GM12874 (cell line): ENCODE measurements at regions not wholly inside any gene's neighbourhood (a gene's known extent, or its start where the extent isn't known, plus 50 kb on each side); places are given as distances from the start of the nearest gene placed in this dataset.

Experiments
- TF ChIP-seq, protein P1 (sequence below): IDR thresholded peaks from 2 replicates; pipeline ENCODE4 v1.5.1; 2011; ENCODE audit warnings: low read depth, mild to moderate bottlenecking, control low read depth, low read length, moderate library complexity; ENCODE audit not compliant: insufficient read depth

DNA sequence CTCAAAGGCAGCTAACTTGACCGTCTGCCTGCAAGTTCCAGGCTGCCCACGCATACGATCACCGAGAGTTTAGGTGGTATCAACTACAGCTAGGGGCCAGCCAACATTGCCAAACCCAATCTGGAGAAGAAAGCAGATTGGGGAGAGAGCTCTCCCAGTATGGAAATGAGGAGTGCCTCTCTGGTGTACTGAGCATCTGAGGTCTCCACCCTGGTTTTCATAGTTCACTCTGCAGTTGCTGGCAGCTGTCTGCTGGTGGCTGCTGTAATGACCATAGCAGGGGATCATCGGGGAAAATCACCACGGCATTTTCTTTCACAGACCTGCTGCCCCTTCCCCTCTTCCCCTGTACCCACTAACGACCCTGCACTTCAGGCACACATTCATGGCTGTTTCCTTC is 201.7 kb downstream of the NUFIP1 start:
- TF ChIP-seq, protein P1, sequence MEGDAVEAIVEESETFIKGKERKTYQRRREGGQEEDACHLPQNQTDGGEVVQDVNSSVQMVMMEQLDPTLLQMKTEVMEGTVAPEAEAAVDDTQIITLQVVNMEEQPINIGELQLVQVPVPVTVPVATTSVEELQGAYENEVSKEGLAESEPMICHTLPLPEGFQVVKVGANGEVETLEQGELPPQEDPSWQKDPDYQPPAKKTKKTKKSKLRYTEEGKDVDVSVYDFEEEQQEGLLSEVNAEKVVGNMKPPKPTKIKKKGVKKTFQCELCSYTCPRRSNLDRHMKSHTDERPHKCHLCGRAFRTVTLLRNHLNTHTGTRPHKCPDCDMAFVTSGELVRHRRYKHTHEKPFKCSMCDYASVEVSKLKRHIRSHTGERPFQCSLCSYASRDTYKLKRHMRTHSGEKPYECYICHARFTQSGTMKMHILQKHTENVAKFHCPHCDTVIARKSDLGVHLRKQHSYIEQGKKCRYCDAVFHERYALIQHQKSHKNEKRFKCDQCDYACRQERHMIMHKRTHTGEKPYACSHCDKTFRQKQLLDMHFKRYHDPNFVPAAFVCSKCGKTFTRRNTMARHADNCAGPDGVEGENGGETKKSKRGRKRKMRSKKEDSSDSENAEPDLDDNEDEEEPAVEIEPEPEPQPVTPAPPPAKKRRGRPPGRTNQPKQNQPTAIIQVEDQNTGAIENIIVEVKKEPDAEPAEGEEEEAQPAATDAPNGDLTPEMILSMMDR: no peak

DNA sequence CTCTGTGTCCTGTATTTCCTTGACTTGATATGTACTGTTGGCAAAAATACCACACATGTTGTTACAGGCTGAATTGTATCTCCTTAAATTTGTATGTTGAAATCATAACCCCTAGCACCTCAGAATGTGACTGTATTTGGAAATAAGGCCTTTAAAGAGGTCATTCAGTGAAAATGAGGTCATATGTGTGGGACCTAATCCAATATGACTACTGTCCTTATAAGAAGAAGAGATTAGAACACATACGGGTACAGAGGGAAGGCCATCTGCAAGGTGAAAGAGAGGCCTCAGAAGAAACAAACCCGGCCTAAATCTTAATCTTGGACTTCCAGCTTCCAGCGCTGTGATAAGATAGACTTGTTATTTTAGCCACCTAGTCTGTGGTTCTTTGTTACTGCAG is 202.5 kb downstream of the NUFIP1 start:
- TF ChIP-seq, protein P1: no peak

DNA sequence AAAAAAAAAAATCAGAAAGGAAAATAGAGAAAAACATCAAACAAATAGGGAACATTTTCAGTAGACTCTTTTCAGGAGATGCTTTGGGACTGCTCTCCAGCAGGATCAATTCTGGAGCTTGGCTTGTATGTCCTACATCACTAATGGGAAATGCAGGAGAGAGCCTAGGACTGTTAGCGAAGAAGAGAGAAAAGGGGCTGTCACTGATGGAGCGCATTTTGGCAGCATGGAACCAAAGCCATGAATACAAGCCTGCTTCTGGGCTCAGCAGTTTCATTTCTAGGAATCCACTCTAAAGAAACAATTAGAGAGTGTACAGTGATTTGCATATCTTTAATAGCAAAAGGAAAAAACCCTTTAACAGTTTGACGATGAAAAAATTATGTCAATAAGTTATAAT is 203.9 kb downstream of the NUFIP1 start:
- TF ChIP-seq, protein P1: no peak

DNA sequence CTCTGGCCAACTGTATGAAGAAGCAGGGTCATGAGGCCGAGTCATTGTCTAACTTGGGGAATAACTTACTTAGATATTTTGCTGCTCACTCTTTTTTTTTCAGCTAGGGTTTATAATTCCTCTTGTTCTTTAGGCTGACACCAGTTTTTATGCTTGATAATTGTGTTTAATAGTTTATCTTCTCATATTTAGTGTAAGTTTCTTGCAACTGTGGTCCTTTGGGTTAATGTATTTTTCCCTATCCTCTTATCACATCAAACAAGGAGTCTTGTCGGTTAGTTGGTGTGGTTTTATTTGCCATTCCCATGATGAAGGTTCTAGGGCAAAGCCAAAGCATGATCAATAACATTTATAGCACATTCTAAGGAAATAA is 204.6 kb downstream of the NUFIP1 start:
- TF ChIP-seq, protein P1: no peak

DNA sequence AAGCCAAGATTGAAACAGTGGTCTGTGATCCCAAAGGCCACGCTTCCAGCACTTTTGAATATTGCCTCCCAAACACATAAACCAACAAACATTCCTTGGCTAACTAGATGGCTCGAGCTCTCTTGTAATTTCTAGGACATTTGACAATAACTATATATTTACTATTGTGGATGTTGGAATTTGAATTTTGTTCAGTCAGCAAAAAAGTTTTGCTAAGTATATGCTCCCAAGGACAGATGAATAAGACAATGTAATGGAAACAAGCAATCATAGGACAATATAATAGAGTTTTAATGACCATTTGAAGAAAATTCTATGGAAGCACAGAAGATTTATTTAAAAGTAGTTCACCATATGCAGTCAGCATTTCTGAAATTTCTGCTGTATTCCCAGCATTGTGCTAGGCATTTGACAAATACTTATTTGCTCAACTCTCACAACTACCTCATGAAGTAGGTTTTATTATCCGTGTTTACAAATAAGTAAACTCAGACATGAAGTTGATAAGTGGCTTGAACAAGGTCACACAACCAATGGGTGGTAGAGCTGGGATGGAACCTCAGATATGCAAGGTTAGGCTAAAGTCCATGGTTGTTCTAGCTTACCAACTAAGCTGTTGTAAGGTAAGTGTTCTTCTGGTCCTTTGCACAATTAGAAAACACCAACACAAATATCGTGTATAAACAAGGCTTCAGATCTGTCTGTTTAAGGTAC is 205.1 kb downstream of the NUFIP1 start:
- TF ChIP-seq, protein P1: no peak

DNA sequence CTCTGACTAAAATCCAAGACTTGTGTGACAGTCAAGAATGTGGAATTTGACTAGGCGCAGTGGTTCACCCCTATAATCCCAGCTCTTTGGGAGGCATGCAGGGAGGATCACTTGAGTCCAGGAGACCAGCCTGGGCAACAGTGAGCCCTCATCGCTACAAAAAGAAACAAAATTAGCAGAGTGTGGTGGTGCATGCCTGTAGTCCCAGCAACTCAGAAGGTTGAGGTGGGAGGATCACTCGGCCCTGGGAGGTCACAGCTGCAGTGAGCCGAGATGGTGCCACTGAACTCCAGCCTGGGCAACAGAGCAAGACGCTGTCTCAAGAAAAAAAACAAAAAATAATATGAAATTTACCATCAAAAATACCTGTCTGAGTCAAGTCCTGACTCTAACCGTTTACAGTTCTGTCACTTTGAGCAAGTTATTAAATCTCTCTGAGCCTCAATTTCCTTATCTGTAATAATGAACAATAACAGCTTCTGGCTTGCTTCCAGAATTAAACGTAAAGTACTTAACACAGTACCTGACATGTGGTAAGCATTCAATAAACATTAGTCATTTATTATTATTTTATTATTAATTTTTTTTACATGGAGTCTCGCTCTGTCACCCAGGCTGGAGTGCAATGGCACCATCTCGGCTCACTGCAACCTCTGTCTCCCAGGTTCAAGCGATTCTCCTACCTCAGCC is 204.6 kb upstream of the TSC22D1 start:
- TF ChIP-seq, protein P1: no peak

DNA sequence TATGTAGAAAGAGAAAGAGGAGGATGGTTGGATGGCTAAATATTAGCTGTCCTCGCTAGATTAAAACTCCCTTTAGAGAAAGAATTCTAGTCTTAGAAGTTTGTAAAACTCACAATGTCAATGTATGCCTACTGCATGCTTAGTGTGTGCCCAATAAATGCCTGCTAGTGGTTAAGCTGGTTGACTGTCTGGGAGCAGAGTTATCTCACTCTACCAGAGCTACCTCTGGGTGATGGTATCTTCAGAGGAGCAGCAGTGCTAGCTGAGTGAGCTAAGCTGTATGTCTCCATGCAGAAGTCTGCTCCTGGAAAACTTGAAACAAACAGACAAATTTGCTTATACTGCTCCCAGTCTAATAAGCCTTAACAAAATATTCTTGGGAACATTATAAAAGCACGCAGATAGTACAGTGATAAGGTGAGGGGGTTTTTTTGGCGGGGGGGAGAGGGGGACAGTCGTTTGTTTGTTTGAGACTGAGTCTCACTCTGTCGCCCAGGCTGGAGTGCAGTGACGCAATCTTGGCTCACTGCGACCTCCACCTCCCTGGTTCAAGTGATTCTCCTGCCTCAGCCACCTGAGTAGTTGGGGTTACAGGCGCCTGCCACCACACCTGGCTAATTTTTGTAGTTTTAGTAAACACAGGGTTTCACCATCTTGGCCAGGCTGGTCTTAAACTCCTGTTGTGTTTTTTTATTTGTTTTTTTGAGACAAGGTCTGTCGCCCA is 202.8 kb upstream of the TSC22D1 start:
- TF ChIP-seq, protein P1: no peak
